ENCODE measurements at regions not wholly inside any gene's neighbourhood (a gene's known extent, or its start where the extent isn't known, plus 50 kb on each side); places are given as distances from the start of the nearest gene placed in this dataset.

GRCh38 chr2:11922294-11922693, 175.9 kb downstream of the LPIN1 start:
- no TSS peak for BruUV-seq (replicated peaks)
- no peaks in the 10 kb centered on the region for H3K36me3 ChIP-seq (ENCODE audit: control insufficient read depth in 2 of 2, extremely low read depth in 1 of 2, insufficient read depth in 2 of 2, low read length in 2 of 2)

More at GRCh38 chr2:11922294-11922693, 175.9 kb downstream of the LPIN1 start:
- no peaks in the 10 kb centered on the region for H3K79me2 ChIP-seq (ENCODE audit: control insufficient read depth, insufficient read depth, low read length)
- ChIA-PET CTCF (no interaction called here), POLR2A (no interaction called here)
- TF ChIP-seq EZH2 (IDR thresholded peaks at IDR 0.05; ENCODE audit: borderline replicate concordance, low read depth, low read length, severe bottlenecking) (no peak), MYC (IDR thresholded peaks at IDR 0.05; ENCODE audit: low read depth, low read length) (no peak), CTCF (IDR thresholded peaks at IDR 0.05; ENCODE audit: extremely low read depth in 1 of 2, insufficient read depth in 1 of 2, low read depth in 1 of 2, low read length in 2 of 2) (no peak), JUN (IDR thresholded peaks at IDR 0.05; ENCODE audit: borderline replicate concordance, insufficient read depth, insufficient read length, low read depth) (no peak), POLR2A (IDR thresholded peaks at IDR 0.05; ENCODE audit: low read depth, low read length) (no peak), GATA2 (IDR thresholded peaks at IDR 0.05; ENCODE audit: insufficient read depth, insufficient read length, low read depth, low read length) (no peak), POLR2AphosphoS5 (IDR thresholded peaks at IDR 0.05; ENCODE audit: insufficient read depth, low read depth, low read length) (no peak), FOS (IDR thresholded peaks at IDR 0.05; ENCODE audit: borderline replicate concordance, insufficient read depth, low read length) (no peak), MAX (IDR thresholded peaks at IDR 0.05; ENCODE audit: insufficient read depth, insufficient read length) (no peak)
- FAIRE-seq (no peak), DNase-seq (ENCODE audit: low read depth, low spot score) (no peak)
- H3K9ac ChIP-seq (replicated peaks; ENCODE audit: extremely low read depth, insufficient read depth, low read length): no peak overlapping the region
- no peaks in the 10 kb centered on the region for H3K27me3 ChIP-seq (ENCODE audit: control insufficient read depth in 2 of 2, insufficient read depth in 2 of 2, low read length in 2 of 2)
- no peaks in the 10 kb centered on the region for H4K20me1 ChIP-seq (replicated peaks; ENCODE audit: control insufficient read depth, extremely low read depth, insufficient read depth, low read length)
- no peak overlapping the region for H3K4me3 ChIP-seq (replicated peaks in 1 of 3; ENCODE audit: insufficient read depth in 1 of 3, low read depth in 1 of 3, low read length in 3 of 3)
- H3K4me1 ChIP-seq (ENCODE audit: control insufficient read depth, extremely low read depth, insufficient read depth, low read length): no peaks in the 10 kb centered on the region
- no peak overlapping the region for H3K4me2 ChIP-seq (ENCODE audit: insufficient read depth, low read length)
- dilution Hi-C loops (cut with MboI; ENCODE audit: extremely low pct_ligation_motif_present, low sequenced_read_pairs) (no loop called here), intact Hi-C loops (cut with micrococcal nuclease) (no loop called here)
- H3K27ac ChIP-seq (ENCODE audit: insufficient read depth, low read depth, low read length): no peak overlapping the region
- no peak overlapping the region for H2AFZ ChIP-seq (ENCODE audit: low read depth, low read length)
- H3K9me1 ChIP-seq (replicated peaks; ENCODE audit: control insufficient read depth, extremely low read depth, insufficient read depth, low read length): no peaks in the 10 kb centered on the region
- no peaks in the 10 kb centered on the region for H3K9me3 ChIP-seq (replicated peaks; ENCODE audit: control insufficient read depth, insufficient read depth, low read length)

Measured in endothelial cell of umbilical vein (primary cell).